ENCODE measurements at regions not wholly inside any gene's neighbourhood (a gene's known extent, or its start where the extent isn't known, plus 50 kb on each side); places are given as distances from the start of the nearest gene placed in this dataset.
"Not testable (repeated sequence)": the region's sequence is repeated elsewhere in the genome, so short reads cannot be mapped to it uniquely, and the experiment has no call there.

DNA sequence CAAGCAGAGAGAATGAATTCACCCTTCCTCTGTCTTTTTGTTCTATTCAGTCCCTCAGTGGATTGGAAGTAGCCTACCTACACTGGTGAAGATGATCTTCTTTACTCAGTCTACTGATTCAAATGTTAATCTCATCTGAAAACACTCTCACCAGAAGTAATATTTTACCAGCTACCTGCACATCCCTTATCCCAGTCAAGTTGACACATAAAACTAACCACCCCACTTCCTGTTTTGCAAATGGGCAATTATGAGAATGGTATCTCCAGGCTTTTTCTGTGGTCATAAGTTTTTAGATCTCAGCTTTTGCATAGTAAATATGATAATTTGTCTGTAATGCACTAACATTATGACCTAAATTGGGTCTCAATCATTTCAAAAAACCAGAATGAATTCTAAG lies 228.8 kb upstream of the ECI2 start:
- Mint-ChIP-seq H3K4me3 (no peak overlapping the region), H3K9me3 (no peaks in the 10 kb centered on the region), H3K27me3 (ENCODE audit: low read depth) (no peaks in the 10 kb centered on the region), H3K27ac (no peak overlapping the region), H3K4me1 (ENCODE audit: low read depth) (no peaks in the 10 kb centered on the region), H3K36me3 (ENCODE audit: low read depth) (no peaks in the 10 kb centered on the region)

DNA sequence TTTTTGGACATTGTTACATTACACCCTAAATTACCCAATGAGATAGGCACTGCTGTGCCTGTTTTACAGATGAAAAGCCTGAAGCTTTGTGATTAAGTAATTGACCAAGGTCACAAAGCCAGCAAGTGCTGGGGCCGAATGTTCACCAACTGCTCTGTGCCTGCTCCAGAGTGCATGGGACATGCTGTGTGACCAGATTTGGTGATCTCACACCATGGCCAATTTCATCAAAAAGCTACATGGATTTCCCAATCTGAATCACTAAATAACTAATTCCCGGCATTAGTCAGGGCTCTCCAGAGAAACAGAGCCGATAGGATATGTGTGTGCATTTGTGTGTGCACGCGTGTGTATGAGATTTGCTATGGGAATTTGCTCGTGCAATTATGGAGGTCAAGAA lies 228.3 kb upstream of the ECI2 start:
- H3K27me3 Mint-ChIP-seq (ENCODE audit: low read depth): no peaks in the 10 kb centered on the region
- no peaks in the 10 kb centered on the region for H3K36me3 Mint-ChIP-seq (ENCODE audit: low read depth)
- H3K4me1 Mint-ChIP-seq (ENCODE audit: low read depth): no peaks in the 10 kb centered on the region
- no peaks in the 10 kb centered on the region for H3K9me3 Mint-ChIP-seq
- no peak overlapping the region for H3K27ac Mint-ChIP-seq
- no peak overlapping the region for H3K4me3 Mint-ChIP-seq

GRCh38 chr6:4362326-4362725 lies 227.0 kb upstream of the ECI2 start:
- Mint-ChIP-seq H3K4me3 (no peak overlapping the region), H3K36me3 (ENCODE audit: low read depth) (no peaks in the 10 kb centered on the region), H3K9me3 (no peaks in the 10 kb centered on the region), H3K27me3 (ENCODE audit: low read depth) (no peaks in the 10 kb centered on the region), H3K4me1 (ENCODE audit: low read depth) (no peaks in the 10 kb centered on the region), H3K27ac (no peak overlapping the region)

DNA sequence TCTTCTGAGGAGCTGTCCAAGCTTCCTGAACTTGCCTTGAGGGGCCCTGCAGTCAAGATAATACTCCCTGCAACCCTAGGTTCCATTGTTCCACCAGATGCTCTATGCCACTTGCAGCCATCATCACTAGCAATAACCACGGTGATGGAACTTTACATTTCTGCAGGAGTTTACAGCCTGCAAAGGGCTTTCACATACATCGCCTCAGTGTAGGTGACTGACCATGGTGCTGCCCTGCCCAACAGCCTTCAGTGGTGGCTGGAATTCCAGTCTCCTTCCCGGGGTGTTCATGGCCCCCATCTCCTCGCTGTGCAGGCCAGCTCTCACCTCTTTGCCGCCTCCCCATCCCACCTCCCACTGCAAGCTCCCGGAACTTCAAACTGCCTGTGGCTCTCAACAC lies 225.5 kb upstream of the ECI2 start:
- no peak overlapping the region for H3K4me3 Mint-ChIP-seq
- no peaks in the 10 kb centered on the region for H3K36me3 Mint-ChIP-seq (ENCODE audit: low read depth)
- no peaks in the 10 kb centered on the region for H3K27me3 Mint-ChIP-seq (ENCODE audit: low read depth)
- no peaks in the 10 kb centered on the region for H3K4me1 Mint-ChIP-seq (ENCODE audit: low read depth)
- H3K9me3 Mint-ChIP-seq: no peaks in the 10 kb centered on the region
- H3K27ac Mint-ChIP-seq: no peak overlapping the region

DNA sequence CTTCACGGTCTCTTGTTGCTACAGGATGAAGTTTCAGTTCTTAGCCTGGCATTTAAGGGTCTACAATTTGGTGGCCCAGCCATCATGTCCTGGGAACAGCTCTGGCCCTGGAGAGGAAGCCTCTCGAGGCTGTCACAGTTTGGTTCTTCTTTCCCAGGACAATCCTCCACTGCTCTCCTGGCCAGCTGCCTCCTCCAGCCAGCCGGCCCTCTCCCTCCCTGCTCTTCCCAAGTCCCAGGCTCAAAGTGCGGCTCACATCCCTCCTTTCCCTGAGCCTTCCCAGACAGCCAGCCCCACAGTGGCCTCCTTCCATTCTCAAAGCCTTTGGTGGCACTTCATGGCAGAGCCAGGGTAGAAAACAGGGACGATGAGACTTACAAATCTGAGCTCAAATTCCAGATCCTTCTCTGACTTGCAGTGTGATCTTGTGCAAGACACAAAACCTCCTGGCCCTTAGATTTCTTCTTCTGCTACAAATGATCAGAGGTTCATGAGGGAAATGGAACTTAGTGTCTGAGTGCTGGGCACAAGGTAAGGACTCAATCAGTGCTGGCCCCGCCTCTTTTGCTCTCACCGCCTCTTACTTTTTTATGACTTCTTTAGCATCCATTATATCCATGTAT lies 223.8 kb upstream of the ECI2 start:
- no peak overlapping the region for H3K4me3 Mint-ChIP-seq

GRCh38 chr6:4358414-4359107 lies 223.2 kb upstream of the ECI2 start:
- no peak overlapping the region for H3K27ac Mint-ChIP-seq
- no peak overlapping the region for H3K4me3 Mint-ChIP-seq
- no peaks in the 10 kb centered on the region for H3K36me3 Mint-ChIP-seq (ENCODE audit: low read depth)
- no peaks in the 10 kb centered on the region for H3K4me1 Mint-ChIP-seq (ENCODE audit: low read depth)
- no peaks in the 10 kb centered on the region for H3K9me3 Mint-ChIP-seq
- no peaks in the 10 kb centered on the region for H3K27me3 Mint-ChIP-seq (ENCODE audit: low read depth)

More for the DNA sequence above, 223.8 kb upstream of the ECI2 start:
- Mint-ChIP-seq H3K9me3 (no peaks in the 10 kb centered on the region), H3K36me3 (ENCODE audit: low read depth) (no peaks in the 10 kb centered on the region), H3K27me3 (ENCODE audit: low read depth) (no peaks in the 10 kb centered on the region), H3K4me1 (ENCODE audit: low read depth) (no peaks in the 10 kb centered on the region), H3K27ac (no peak overlapping the region)

DNA sequence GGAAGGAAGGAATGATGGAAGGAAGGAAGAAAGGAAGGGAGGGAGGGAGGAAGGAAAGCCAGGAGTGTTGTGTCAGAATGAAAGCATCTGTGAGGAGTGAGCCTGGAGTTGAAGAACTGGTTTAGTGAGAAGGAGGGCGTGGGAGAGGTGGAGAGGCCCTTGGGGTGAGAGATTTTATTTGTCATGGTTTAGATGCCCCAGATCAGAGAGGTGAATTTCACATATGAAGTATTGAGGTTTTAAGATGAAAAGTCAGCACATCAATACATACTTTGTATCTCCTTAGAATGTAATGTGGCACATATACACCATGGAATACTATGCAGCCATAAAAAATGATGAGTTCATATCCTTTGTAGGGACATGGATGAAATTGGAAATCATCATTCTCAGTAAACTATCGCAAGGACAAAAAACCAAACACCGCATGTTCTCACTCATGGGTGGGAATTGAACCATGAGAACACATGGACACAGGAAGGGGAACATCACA lies 222.3 kb upstream of the ECI2 start:
- not testable (repeated sequence) for H3K36me3 Mint-ChIP-seq (ENCODE audit: low read depth); H3K27ac Mint-ChIP-seq; H3K27me3 Mint-ChIP-seq (ENCODE audit: low read depth); H3K9me3 Mint-ChIP-seq; H3K4me3 Mint-ChIP-seq; H3K4me1 Mint-ChIP-seq (ENCODE audit: low read depth)

GRCh38 chr6:4356899-4357659 lies 221.7 kb upstream of the ECI2 start:
- Mint-ChIP-seq H3K36me3 (ENCODE audit: low read depth) (no peaks in the 10 kb centered on the region), H3K27me3 (ENCODE audit: low read depth) (no peaks in the 10 kb centered on the region), H3K4me1 (ENCODE audit: low read depth) (no peaks in the 10 kb centered on the region), H3K27ac (no peak overlapping the region), H3K4me3 (no peak overlapping the region), H3K9me3 (no peaks in the 10 kb centered on the region)

- H3K36me3 Mint-ChIP-seq (ENCODE audit: low read depth): no peaks in the 10 kb centered on the region
- no peaks in the 10 kb centered on the region for H3K27me3 Mint-ChIP-seq (ENCODE audit: low read depth)
- no peaks in the 10 kb centered on the region for H3K9me3 Mint-ChIP-seq
- no peak overlapping the region for H3K4me3 Mint-ChIP-seq
- H3K4me1 Mint-ChIP-seq (ENCODE audit: low read depth): no peaks in the 10 kb centered on the region
- H3K27ac Mint-ChIP-seq: no peak overlapping the region
Measured at GRCh38 chr6:4355241-4355640, 219.9 kb upstream of the ECI2 start.

DNA sequence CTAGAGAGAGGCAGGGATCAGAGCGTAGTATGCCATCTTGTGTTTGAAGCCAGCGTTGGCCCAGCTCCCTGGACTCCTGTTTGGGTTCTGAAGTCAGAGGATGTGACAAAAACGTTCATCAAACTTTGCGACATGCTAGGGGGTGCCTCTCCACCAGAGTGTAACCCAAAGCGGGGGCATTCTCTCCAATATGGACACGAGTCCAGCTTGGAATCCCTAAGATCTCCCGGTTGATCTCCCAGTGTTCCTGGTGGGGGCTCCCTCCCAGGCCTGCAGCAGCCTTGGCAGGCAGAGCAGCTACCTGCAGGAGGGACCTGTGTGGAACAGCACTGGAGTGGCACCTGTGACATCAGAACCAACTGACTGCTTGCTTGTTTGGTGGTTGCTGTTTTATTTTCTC lies 218.8 kb upstream of the ECI2 start:
- H3K4me3 Mint-ChIP-seq: no peak overlapping the region
- H3K4me1 Mint-ChIP-seq (ENCODE audit: low read depth): no peaks in the 10 kb centered on the region
- H3K36me3 Mint-ChIP-seq (ENCODE audit: low read depth): no peaks in the 10 kb centered on the region
- H3K27ac Mint-ChIP-seq: no peak overlapping the region
- no peaks in the 10 kb centered on the region for H3K27me3 Mint-ChIP-seq (ENCODE audit: low read depth)
- H3K9me3 Mint-ChIP-seq: no peaks in the 10 kb centered on the region

GRCh38 chr6:4352731-4353130 lies 217.4 kb upstream of the ECI2 start:
- no peaks in the 10 kb centered on the region for H3K27me3 Mint-ChIP-seq (ENCODE audit: low read depth)
- H3K4me1 Mint-ChIP-seq (ENCODE audit: low read depth): no peaks in the 10 kb centered on the region
- no peak overlapping the region for H3K27ac Mint-ChIP-seq
- H3K4me3 Mint-ChIP-seq: no peak overlapping the region
- H3K36me3 Mint-ChIP-seq (ENCODE audit: low read depth): no peaks in the 10 kb centered on the region
- no peaks in the 10 kb centered on the region for H3K9me3 Mint-ChIP-seq

GRCh38 chr6:4352322-4352669 lies 216.9 kb upstream of the ECI2 start:
- H3K27ac Mint-ChIP-seq: no peak overlapping the region
- no peaks in the 10 kb centered on the region for H3K27me3 Mint-ChIP-seq (ENCODE audit: low read depth)
- H3K4me1 Mint-ChIP-seq (ENCODE audit: low read depth): no peaks in the 10 kb centered on the region
- no peak overlapping the region for H3K4me3 Mint-ChIP-seq
- no peaks in the 10 kb centered on the region for H3K36me3 Mint-ChIP-seq (ENCODE audit: low read depth)
- H3K9me3 Mint-ChIP-seq: no peaks in the 10 kb centered on the region

GRCh38 chr6:4351520-4352321 lies 216.3 kb upstream of the ECI2 start:
- H3K4me3 Mint-ChIP-seq: no peak overlapping the region
- H3K27ac Mint-ChIP-seq: no peak overlapping the region
- H3K27me3 Mint-ChIP-seq (ENCODE audit: low read depth): no peaks in the 10 kb centered on the region
- H3K9me3 Mint-ChIP-seq: no peaks in the 10 kb centered on the region
- H3K36me3 Mint-ChIP-seq (ENCODE audit: low read depth): no peaks in the 10 kb centered on the region
- H3K4me1 Mint-ChIP-seq (ENCODE audit: low read depth): no peaks in the 10 kb centered on the region

- H3K36me3 Mint-ChIP-seq (ENCODE audit: low read depth): no peaks in the 10 kb centered on the region
- H3K9me3 Mint-ChIP-seq: no peaks in the 10 kb centered on the region
Measured at GRCh38 chr6:4350567-4351519, 215.5 kb upstream of the ECI2 start.

More at GRCh38 chr6:4350567-4351519, 215.5 kb upstream of the ECI2 start:
- Mint-ChIP-seq H3K4me3 (no peak overlapping the region), H3K27me3 (ENCODE audit: low read depth) (no peaks in the 10 kb centered on the region), H3K27ac (no peak overlapping the region), H3K4me1 (ENCODE audit: low read depth) (no peaks in the 10 kb centered on the region)
